ENCODE measurements at regions not wholly inside any gene's neighbourhood (a gene's known extent, or its start where the extent isn't known, plus 50 kb on each side); places are given as distances from the start of the nearest gene placed in this dataset.
"Not testable (repeated sequence)": the region's sequence is repeated elsewhere in the genome, so short reads cannot be mapped to it uniquely, and the experiment has no call there.

DNA sequence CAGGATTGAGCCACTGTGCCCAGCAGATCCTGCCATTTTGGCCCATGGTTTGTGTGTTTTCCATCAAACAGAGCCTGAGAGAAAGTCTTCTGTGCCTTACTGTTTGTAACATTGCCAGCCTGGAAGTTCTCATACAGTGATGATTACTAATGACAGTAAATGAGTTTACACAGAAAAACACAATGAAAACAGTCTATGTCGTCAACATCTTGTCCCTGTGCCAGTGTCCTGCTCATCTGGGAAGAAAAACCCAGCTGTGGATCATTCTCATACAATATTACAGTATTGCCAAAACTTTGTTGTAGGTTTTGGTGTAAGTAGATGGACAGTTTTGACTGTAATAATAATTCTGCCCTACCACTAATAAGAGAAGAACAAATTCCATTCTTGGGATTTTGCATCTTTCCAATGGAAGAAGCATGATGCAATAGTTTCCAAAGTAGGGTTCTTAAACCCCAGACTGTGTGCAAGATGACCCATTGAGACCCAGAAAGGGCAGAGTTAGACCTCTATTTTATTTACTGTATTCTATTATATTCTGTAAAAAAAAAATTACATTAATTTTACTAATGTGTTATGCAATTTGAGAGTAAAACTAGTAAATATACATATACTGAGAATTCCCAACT is 135.0 kb upstream of the JARID2 start:
- Mint-ChIP-seq H3K27me3 (no peaks in the 10 kb centered on the region), H3K36me3 (peaks cover 2% of the 10 kb centered on the region), H3K4me3 (no peak overlapping the region), H3K27ac (no peak overlapping the region), H3K9me3 (no peaks in the 10 kb centered on the region), H3K4me1 (peaks cover 1% of the 10 kb centered on the region)
- POLR2A ChIA-PET = no interaction called here
- no peak for DNase-seq
- no peak for ATAC-seq (ENCODE audit: low read depth)

DNA sequence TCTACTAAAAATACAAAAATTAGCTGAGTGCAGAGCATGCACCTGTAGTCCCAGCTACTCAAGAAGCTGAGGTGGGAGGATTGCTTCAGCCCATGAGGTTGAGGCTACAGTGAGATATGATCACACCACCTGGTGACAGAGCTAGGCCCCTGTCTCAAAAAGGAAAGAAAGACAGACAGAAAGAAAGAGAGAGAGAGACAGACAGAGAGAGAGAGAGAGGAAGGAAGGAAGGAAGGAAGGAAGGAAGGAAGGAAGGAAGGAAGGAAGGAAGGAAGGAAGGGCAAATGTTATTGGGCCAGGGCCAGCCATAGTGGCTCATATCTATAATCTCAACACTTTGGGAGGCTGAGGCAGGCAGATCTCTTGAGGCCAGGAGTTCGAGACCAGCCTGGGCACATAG is 134.3 kb upstream of the JARID2 start:
- H3K4me1 Mint-ChIP-seq; H3K4me3 Mint-ChIP-seq; H3K27ac Mint-ChIP-seq; H3K27me3 Mint-ChIP-seq; H3K9me3 Mint-ChIP-seq; POLR2A ChIA-PET; H3K36me3 Mint-ChIP-seq; DNase-seq; ATAC-seq (ENCODE audit: low read depth): not testable (repeated sequence)

DNA sequence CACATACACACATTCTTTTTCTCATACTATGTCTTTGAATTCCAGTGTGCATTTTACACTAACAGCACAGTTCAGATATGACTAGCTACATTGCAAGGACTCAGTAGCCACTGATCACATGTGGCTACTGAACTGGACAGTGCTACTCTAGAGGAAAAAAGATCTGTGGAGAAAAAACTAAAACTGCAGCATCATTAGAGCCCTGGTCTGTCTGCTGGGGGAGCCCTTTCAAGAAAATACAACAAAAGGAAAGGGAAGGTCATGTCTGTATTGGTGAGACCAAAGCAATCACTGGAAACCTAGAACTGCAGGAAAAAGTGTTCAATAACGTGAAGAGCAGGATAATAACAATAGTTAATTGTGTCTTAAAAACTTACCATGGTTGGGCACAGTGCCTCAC is 132.3 kb upstream of the JARID2 start:
- H3K9me3 Mint-ChIP-seq = no peaks in the 10 kb centered on the region
- H3K4me3 Mint-ChIP-seq = no peak overlapping the region
- ATAC-seq (ENCODE audit: low read depth) (no peak), DNase-seq (no peak)
- H3K27me3 Mint-ChIP-seq = no peaks in the 10 kb centered on the region
- no peaks in the 10 kb centered on the region for H3K36me3 Mint-ChIP-seq
- H3K27ac Mint-ChIP-seq = no peak overlapping the region
- H3K4me1 Mint-ChIP-seq = peaks cover 1% of the 10 kb centered on the region
- POLR2A ChIA-PET = no interaction called here

DNA sequence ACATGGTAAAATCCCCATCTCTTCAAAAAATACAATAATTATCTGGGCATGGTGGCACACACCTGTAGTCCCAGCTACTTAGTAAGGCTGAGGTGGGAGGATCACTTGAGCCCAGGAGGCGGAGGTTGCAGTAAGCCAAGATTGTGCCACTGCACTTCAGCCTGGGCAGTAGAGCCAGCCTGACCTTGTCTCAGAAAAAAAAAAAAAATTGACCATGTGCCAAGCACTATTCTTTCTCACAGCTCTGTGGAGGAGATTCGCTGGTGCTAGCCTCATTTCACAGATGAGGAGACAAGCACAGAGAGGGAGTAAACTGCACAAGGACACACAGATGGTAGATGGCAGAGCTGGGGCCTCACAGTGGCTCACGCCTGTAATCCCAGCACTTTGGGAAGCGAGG is 131.8 kb upstream of the JARID2 start:
- ATAC-seq (ENCODE audit: low read depth) = no peak
- no peaks in the 10 kb centered on the region for H3K27me3 Mint-ChIP-seq
- no peak overlapping the region for H3K4me3 Mint-ChIP-seq
- H3K4me1 Mint-ChIP-seq = peaks cover 1% of the 10 kb centered on the region
- H3K27ac Mint-ChIP-seq = no peak overlapping the region
- no peaks in the 10 kb centered on the region for H3K9me3 Mint-ChIP-seq
- no peaks in the 10 kb centered on the region for H3K36me3 Mint-ChIP-seq
- DNase-seq = no peak
- POLR2A ChIA-PET = no interaction called here

DNA sequence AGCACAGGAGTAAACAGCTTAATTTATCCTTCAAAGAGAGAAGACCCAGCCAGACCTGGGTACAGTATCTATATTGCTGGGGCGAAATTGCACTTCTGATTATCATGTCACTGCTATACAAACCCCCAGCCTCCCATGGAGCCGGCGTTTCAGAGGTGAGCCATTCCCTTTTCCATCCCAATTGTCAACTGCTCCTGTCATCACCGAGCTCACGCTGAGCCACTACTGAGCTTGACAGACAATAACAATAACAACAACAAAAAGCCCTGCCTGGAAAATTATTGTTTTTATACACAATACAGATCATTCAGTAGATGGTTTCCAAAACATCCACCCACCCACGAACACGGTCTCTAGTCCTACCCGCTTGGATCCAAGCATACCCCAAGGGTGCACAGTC is 129.0 kb upstream of the JARID2 start:
- Mint-ChIP-seq H3K27me3 (no peaks in the 10 kb centered on the region), H3K4me1 (peaks cover 6% of the 10 kb centered on the region), H3K4me3 (no peak overlapping the region), H3K9me3 (no peaks in the 10 kb centered on the region), H3K36me3 (no peaks in the 10 kb centered on the region), H3K27ac (no peak overlapping the region)
- no peak for DNase-seq
- no peak for ATAC-seq (ENCODE audit: low read depth)
- POLR2A ChIA-PET = no interaction called here

DNA sequence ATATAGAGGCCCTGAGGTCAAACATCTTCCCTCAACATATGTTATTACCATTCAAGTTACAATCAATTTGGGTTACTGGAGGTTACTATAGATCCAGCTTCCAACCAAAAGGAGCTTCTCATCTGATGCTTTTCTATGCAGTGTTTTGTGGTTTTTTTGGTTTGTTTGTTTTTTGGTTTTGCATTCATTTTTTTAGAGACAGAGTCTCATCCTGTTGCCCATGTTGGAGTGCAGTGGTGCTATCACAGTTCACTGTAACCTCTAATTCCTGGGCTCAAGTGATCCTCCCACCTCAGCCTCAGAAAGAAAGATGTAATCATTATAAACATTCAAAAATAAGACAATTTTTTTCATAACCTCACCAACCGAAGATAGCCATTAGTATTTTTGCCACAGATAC is 124.4 kb upstream of the JARID2 start:
- POLR2A ChIA-PET = no interaction called here
- Mint-ChIP-seq H3K4me3 (no peak overlapping the region), H3K27ac (no peak overlapping the region)

DNA sequence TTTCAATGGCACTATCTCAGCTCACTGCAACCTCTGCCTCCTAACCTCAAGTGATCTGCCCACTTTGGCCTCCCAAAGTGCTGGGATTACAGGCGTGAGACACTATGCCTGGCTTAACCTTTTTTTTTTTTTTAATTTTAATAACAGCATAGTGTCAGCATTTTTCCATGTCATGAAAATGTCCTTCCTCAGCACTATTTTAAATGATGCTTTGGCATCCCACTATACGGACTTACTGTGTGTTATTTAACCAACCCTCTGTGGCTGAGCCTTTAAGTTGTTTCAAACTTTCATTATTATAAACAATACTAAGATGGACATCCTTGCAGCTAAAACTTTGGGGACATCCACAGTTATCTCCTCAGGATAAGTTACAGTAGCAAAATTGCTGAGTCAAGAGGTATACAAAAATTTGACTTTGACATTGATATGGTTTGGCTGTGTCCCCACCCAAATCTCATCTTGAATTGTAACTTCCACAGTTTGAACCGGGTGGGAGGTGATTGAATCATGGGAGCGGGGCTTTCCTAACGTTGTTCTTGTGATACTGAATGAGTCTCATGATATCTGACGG is 123.8 kb upstream of the JARID2 start:
- Mint-ChIP-seq H3K4me3 (no peak overlapping the region), H3K27me3 (peaks cover 4% of the 10 kb centered on the region), H3K9me3 (no peaks in the 10 kb centered on the region), H3K36me3 (no peaks in the 10 kb centered on the region), H3K27ac (no peak overlapping the region), H3K4me1 (peaks cover 6% of the 10 kb centered on the region)
- DNase-seq (no peak), ATAC-seq (ENCODE audit: low read depth) (no peak)
- POLR2A ChIA-PET = no interaction called here

More for the DNA sequence above, 124.4 kb upstream of the JARID2 start:
- H3K27me3 Mint-ChIP-seq = peaks cover 2% of the 10 kb centered on the region
- ATAC-seq (ENCODE audit: low read depth) (no peak), DNase-seq (no peak)
- no peaks in the 10 kb centered on the region for H3K36me3 Mint-ChIP-seq
- H3K9me3 Mint-ChIP-seq = no peaks in the 10 kb centered on the region
- peaks cover 6% of the 10 kb centered on the region for H3K4me1 Mint-ChIP-seq

DNA sequence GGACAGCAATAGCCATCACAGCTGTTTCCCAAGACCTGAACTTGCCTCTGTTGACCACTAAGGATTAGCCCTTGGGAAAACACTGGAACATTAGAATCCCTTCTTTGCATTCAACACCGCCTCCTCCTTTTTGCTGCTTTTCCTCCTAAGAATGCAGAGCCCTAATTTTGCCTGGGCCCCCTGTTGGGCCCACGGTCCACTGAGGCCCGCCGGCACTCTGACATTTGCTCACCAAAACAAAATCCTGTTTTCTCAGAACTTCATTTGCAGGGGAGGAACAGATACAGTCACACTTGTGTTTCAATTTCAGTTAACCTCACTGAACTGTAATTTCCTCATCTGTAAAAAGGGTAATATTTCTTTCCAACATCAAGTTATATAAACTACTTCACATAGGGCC is 116.0 kb upstream of the JARID2 start:
- peak overlapping the region; percentile 58 for H3K4me3 Mint-ChIP-seq
- peak; percentile 63 for ATAC-seq (ENCODE audit: low read depth)

DNA sequence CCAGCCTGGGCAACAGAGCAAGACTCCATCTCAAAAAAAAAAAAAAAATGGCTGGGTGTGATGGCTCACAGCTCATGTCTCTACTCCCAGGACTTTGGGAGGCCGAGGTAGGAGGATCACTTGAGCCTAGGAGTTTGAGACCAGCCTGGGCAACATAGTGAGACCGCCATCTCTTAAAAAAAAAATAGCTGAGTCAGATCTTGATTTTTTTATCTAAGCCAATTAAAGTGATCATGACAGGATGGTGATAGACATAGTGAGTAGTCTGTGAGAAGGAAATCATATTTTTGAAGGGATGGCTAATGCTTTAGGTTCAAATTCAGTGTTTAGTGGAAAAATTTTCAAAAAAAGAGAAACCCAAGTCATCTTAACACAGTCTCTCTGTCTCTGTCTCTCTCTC is 114.6 kb upstream of the JARID2 start:
- ATAC-seq (ENCODE audit: low read depth) (no peak), DNase-seq (no peak)
- POLR2A ChIA-PET = interaction anchor here (0.6 to 1.1 kb wide), 3 partner anchors 161 to 320 kb away, joined by 3 read pairs; no protein-coding TSS in a partner anchor
- Mint-ChIP-seq H3K9me3 (no peaks in the 10 kb centered on the region), H3K27ac (no peak overlapping the region), H3K4me1 (peaks cover 15% of the 10 kb centered on the region), H3K36me3 (peaks cover 2% of the 10 kb centered on the region), H3K27me3 (peaks cover 2% of the 10 kb centered on the region), H3K4me3 (no peak overlapping the region)

More for the DNA sequence above, 116.0 kb upstream of the JARID2 start:
- Mint-ChIP-seq H3K27me3 (peaks cover 4% of the 10 kb centered on the region), H3K9me3 (no peaks in the 10 kb centered on the region), H3K4me1 (peaks cover 15% of the 10 kb centered on the region), H3K36me3 (peaks cover 2% of the 10 kb centered on the region), H3K27ac (peak overlapping the region; percentile 91)
- POLR2A ChIA-PET = interaction anchor here (0.7 kb wide), 1 partner anchor 1601 kb away, joined by 4 read pairs; no protein-coding TSS in a partner anchor
- DNase-seq = no peak

DNA sequence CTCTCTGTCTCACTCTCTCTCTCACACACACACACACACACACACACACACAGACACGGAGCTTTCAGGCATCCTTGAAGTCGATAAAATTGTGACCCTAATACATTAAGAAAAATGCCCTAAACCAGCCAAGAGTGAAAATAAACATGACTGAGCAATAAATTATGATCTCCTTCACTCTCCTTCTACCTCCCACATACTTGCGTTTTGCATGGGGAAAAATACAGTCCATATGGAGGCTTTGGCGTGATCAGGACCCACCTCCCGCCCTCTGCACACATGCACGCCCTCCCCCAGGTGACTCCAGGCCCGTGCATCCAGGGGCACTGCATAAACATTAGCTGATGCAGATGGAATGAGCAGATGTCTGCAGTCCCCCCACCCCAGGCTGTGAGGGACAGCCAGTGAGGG is 114.2 kb upstream of the JARID2 start:
- H3K4me1 Mint-ChIP-seq = peaks cover 15% of the 10 kb centered on the region

DNA sequence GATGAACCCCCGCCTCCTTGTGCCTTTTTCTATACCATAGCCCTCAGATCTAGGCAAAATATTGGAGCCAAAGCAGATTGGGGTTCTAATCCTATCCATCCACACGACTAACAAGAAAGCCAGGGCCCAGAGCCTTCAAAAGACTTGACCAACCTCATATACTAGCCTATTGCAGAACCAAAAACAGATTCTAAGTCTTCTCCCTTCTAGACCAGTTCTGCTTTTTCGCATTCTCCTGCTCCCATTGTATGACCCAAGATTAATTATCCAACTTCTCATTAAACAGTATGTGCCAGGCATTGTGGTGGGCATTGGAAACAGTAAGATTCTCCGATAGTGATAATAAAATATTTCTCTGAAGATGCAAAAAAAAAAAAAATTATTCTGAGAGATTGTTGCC is 113.7 kb upstream of the JARID2 start:
- Mint-ChIP-seq H3K9me3 (no peaks in the 10 kb centered on the region), H3K27ac (no peak overlapping the region), H3K4me3 (no peak overlapping the region), H3K27me3 (no peaks in the 10 kb centered on the region), H3K4me1 (peaks cover 15% of the 10 kb centered on the region), H3K36me3 (peaks cover 2% of the 10 kb centered on the region)
- DNase-seq = no peak
- POLR2A ChIA-PET = interaction anchor here (1.1 kb wide), 1 partner anchor 319 kb away, joined by 3 read pairs; no protein-coding TSS in a partner anchor
- ATAC-seq (ENCODE audit: low read depth) = no peak

More for the DNA sequence above, 114.2 kb upstream of the JARID2 start:
- ATAC-seq (ENCODE audit: low read depth) (no peak), DNase-seq (no peak)
- POLR2A ChIA-PET = interaction anchor here (1.1 kb wide), 1 partner anchor 320 kb away, joined by 3 read pairs; no protein-coding TSS in a partner anchor
- Mint-ChIP-seq H3K27ac (no peak overlapping the region), H3K36me3 (peaks cover 2% of the 10 kb centered on the region), H3K9me3 (no peaks in the 10 kb centered on the region), H3K27me3 (no peaks in the 10 kb centered on the region), H3K4me3 (no peak overlapping the region)

DNA sequence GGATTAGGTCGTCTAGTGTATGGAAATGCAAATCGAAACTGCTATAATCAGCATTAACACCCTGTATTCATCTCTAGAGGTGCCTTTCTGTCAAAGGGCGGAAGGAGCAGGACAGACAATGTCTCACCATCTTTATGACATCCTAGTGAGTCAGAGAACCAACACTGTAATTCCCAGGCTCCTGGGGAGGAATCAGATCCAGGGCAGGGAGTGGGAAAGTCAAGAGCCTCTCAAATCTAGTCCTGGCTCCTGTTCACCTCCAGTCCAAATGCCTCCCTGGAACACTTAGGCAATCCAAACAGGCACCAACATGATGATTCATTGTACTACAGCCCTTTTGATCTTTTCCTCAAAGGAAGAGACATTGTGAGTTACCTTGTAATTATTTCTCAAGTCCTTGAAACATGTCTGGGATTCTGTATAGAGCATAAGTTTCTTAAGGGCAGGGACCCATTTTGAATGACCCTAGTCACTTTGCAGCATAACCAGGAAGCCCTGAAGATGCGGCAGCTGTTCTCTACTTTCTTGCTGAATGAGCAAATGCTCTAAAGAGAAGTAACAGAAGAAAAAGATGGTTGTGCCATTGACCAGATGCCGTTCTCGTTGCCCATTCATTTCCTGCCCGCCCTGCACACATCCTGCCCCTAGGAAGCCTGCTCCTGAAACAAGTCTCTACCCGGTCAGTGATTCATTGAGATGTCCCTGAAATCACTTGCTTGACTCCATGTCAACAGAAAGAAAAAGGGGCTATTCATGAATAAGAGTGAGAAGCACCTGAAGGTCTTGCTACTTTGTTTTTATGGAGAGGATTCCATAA is 112.8 kb upstream of the JARID2 start:
- POLR2A ChIA-PET = interaction anchor here (0.7 kb wide), 1 partner anchor 38 kb away, joined by 3 read pairs; no protein-coding TSS in a partner anchor
- H3K36me3 Mint-ChIP-seq = peaks cover 2% of the 10 kb centered on the region
- H3K9me3 Mint-ChIP-seq = no peaks in the 10 kb centered on the region
- DNase-seq (no peak), ATAC-seq (ENCODE audit: low read depth) (no peak)
- H3K27me3 Mint-ChIP-seq = no peaks in the 10 kb centered on the region
- no peak overlapping the region for H3K4me3 Mint-ChIP-seq
- peaks cover 18% of the 10 kb centered on the region for H3K4me1 Mint-ChIP-seq
- no peak overlapping the region for H3K27ac Mint-ChIP-seq

DNA sequence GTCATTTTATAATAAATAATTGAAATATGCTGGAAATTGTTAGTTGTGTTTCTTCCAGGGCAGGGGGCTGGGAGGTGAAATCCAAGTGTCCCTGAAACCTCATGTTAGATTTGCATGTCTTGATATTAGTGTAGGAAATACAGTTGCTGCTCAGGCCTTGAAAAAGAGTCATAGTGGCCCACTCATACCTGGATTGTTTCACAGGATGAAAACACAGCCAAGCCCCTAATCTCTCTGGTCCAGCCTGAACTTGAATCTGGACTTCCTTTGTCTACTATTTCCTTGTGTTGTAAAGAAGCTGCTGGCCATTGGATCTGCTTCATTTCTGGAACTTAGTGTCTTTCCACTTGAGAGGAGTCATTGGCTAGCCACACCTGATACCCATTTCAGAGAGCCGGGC is 108.8 kb upstream of the JARID2 start:
- Mint-ChIP-seq H3K36me3 (no peaks in the 10 kb centered on the region), H3K27me3 (no peaks in the 10 kb centered on the region), H3K9me3 (no peaks in the 10 kb centered on the region), H3K4me3 (no peak overlapping the region), H3K4me1 (peaks cover 6% of the 10 kb centered on the region), H3K27ac (no peak overlapping the region)
- no peak for ATAC-seq (ENCODE audit: low read depth)
- no peak for DNase-seq
- POLR2A ChIA-PET = no interaction called here

DNA sequence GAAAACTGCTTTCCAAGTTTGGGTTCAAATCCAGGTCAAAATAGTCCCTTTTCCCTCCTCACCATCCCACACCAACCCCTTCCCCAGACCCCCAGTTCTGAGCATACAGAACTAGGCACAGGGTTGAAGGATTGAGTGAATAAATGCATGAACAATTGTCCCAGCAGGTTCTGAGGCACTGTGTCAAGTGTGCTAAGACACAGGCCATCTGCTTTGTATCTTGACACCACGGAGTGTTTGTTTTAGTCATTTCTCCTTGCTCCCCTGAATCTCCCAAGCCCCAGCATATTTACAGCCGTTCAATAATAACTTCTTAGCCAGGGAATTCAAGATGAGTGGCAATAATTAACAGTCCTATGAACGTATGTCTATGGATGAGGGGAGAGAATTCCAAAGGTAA is 102.8 kb upstream of the JARID2 start:
- H3K9me3 Mint-ChIP-seq = no peaks in the 10 kb centered on the region
- no peaks in the 10 kb centered on the region for H3K4me1 Mint-ChIP-seq
- H3K27ac Mint-ChIP-seq = no peak overlapping the region
- no peaks in the 10 kb centered on the region for H3K36me3 Mint-ChIP-seq
- H3K27me3 Mint-ChIP-seq = peaks cover 6% of the 10 kb centered on the region
- DNase-seq (no peak), ATAC-seq (ENCODE audit: low read depth) (no peak)
- POLR2A ChIA-PET = no interaction called here
- H3K4me3 Mint-ChIP-seq = no peak overlapping the region

Data from activated naive CD8-positive, alpha-beta T cell treated with anti-CD3 and anti-CD28 coated beads, Interleukin-2, amount 10 ng/mL, durations not matched to agents 7 days and 5 days (primary cell).